RWPE1 (cell line): ENCODE measurements at regions not wholly inside any gene's neighbourhood (a gene's known extent, or its start where the extent isn't known, plus 50 kb on each side); places are given as distances from the start of the nearest gene placed in this dataset.

ENCODE experiments used
- CTCF ChIA-PET: fragments of 350-600 bp; sonication (Branson Sonifier 250); formaldehyde crosslinking; extraction: SDS; loops from one replicate; lab custom pipeline; 2021; lab: Yijun Ruan, JAX
- POLR2A ChIA-PET: fragments of 400-600 bp; formaldehyde crosslinking; extraction: SDS; loops from one replicate; lab custom pipeline; 2020; ENCODE audit warnings: antibody characterized with exemption; ENCODE audit not compliant: low non-redundant PET; lab: Yijun Ruan, JAX
- DNase-seq: peaks from one replicate; pipeline ENCODE4 v3.0.0; 2012; ENCODE audit warnings: low spot score
- H3K27ac ChIP-seq: fragments of 450-650 bp; 2 replicates; pipeline ENCODE4 v1.5.1; 2017
- CTCF ChIP-seq: fragments of 450-650 bp; conservative IDR thresholded peaks from 2 replicates; pipeline ENCODE4 v1.5.1; 2017; ENCODE audit warnings: low read depth, mild to moderate bottlenecking

GRCh38 chr20:61114493-61115175, 137.4 kb upstream of the CDH4 start:
- DNase-seq = no peak
- H3K27ac ChIP-seq = no peak overlapping the region
- ChIA-PET CTCF (interaction anchor here (0.6 kb wide), 1 partner anchor 1021 kb away, joined by 3 read pairs; no protein-coding TSS in a partner anchor), POLR2A (no interaction called here)
- no peak for TF ChIP-seq CTCF

DNA sequence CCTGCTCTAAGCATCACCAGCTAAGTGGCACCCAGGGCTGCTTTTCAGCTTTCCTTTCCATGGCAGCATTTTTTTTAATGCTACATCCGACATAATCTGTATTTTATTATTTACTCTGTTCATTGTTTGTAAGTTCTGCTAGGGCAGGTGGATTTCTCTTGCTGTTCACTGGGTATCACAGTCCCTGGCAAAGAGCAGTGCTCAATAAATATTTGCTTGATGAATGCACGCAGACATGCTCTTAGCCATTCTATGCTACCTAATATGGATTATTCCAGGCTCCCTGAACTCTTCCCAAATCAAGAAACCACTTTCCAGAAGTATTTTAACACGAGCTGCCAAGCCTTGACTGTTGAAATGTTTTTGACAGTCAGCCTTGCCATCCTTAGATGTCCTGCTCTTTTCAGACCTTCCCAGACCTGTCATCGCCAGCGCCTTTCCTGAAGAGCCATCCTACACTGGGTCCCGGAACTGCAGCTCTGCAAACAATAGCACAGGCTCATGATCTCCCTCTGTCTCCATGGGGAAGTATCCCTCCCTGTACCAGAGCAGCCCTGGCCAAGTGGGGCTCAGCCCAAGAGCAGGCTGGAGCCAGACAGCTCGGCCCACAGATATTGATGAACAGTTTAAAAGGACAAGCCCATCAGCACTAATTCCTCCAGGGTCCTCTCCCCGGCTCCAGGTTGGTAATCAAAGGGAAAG, 136.5 kb upstream of the CDH4 start:
- no peak for DNase-seq
- CTCF ChIA-PET = interaction anchor here (0.6 kb wide), 1 partner anchor 1022 kb away, joined by 3 read pairs; no protein-coding TSS in a partner anchor
- POLR2A ChIA-PET = no interaction called here
- no peak for TF ChIP-seq CTCF
- H3K27ac ChIP-seq = no peak overlapping the region

DNA sequence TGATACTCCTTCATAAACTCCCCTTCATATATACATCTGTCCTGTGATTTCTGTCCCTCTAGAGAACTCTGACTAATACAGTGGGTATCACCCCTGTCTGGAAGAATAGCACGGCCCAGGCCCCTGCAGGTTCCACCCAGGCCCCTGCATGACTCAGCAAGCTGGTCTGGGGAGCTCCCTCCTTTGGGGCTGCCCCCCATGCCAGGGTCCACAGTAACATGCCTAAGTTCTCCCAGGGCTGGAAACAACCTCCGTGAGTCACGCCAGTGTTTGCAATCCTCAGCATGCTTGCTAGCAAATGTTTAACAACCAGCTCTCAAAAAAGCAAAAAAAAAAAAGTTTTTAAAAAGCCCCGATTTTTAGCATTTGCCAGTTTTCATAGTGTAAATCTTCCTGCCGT, 134.3 kb upstream of the CDH4 start:
- no peak for TF ChIP-seq CTCF
- CTCF ChIA-PET = interaction anchor here (0.6 kb wide), 1 partner anchor 565 kb away, joined by 3 read pairs; no protein-coding TSS in a partner anchor
- DNase-seq = no peak
- POLR2A ChIA-PET = no interaction called here
- no peak overlapping the region for H3K27ac ChIP-seq

DNA sequence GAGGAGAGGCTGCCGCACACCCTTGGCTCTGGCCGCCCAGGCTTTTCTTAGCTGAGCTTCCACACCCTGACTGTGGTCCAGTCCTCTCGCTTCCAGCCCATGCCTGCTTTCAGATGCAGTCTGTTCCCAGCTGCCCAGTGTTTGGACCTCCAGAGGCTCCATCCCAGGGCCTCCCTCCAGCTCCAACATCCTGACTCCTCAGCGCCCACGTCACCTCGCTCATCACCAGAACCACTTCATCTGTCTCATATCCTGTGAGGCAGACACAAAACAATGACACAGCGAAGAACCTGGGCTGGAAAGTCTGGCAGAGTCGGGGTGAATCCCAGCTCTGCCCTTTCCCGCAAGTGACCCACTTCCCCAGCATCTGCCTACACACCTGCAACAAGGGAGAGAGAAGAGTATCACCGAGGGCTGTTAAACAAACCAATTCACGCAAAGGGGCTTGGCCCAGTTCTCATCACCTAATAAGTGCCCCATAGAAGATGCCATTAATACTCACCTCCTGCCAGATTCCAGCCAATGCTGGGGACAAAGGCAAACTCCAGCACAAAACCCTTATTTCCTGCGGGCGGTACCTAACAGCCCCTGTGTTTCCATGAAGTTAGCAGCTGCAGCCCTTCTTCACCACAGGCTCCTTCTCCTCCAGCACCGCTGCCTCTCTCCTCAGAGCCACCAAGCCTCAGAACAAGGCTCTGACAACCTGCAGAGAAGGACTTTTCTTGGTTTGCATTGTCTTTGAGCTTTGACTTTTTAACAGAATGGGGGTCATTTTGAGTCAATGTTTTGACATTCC, 133.4 kb upstream of the CDH4 start:
- ChIA-PET POLR2A (no interaction called here), CTCF (interaction anchor here (0.6 to 0.7 kb wide), 3 partner anchors 115 to 817 kb away, joined by 3 read pairs; no protein-coding TSS in a partner anchor)
- DNase-seq = no peak

GRCh38 chr20:61119273-61119672, 132.8 kb upstream of the CDH4 start:
- TF ChIP-seq CTCF = no peak
- no peak overlapping the region for H3K27ac ChIP-seq
- CTCF ChIA-PET = interaction anchor here (0.6 to 0.7 kb wide), 2 partner anchors 756 to 818 kb away, joined by 3 read pairs; no protein-coding TSS in a partner anchor
- no peak for DNase-seq
- POLR2A ChIA-PET = no interaction called here

More for the DNA sequence above, 133.4 kb upstream of the CDH4 start:
- H3K27ac ChIP-seq = no peak overlapping the region
- no peak for TF ChIP-seq CTCF
